ENCODE measurements at regions not wholly inside any gene's neighbourhood (a gene's known extent, or its start where the extent isn't known, plus 50 kb on each side); places are given as distances from the start of the nearest gene placed in this dataset.

GRCh38 chr12:67742461-67742860, 93.9 kb downstream of the DYRK2 start:
- no peak for TF ChIP-seq CTCF (IDR thresholded peaks at IDR 0.05; ENCODE audit: insufficient read depth, low read length, poor library complexity, severe bottlenecking)
- no peak for DNase-seq (ENCODE audit: extremely low read depth, insufficient read length)

GRCh38 chr12:67747869-67748742, 99.6 kb downstream of the DYRK2 start:
- no peak for TF ChIP-seq CTCF (IDR thresholded peaks at IDR 0.05; ENCODE audit: insufficient read depth, low read length, poor library complexity, severe bottlenecking)
- Histone ChIP-seq H3K36me3 (ENCODE audit: control insufficient read depth, insufficient read depth, low read length) (no peaks in the 10 kb centered on the region), H3K27me3 (replicated peaks; ENCODE audit: control insufficient read depth, insufficient read depth, low read length) (no peaks in the 10 kb centered on the region), H3K4me3 (replicated peaks; ENCODE audit: low read depth, low read length) (no peak overlapping the region)
- no peak for DNase-seq (ENCODE audit: extremely low read depth, insufficient read length)

More at GRCh38 chr12:67742461-67742860, 93.9 kb downstream of the DYRK2 start:
- Histone ChIP-seq H3K36me3 (ENCODE audit: control insufficient read depth, insufficient read depth, low read length) (no peaks in the 10 kb centered on the region), H3K27me3 (replicated peaks; ENCODE audit: control insufficient read depth, insufficient read depth, low read length) (no peaks in the 10 kb centered on the region), H3K4me3 (replicated peaks; ENCODE audit: low read depth, low read length) (no peak overlapping the region)

- DNase-seq (ENCODE audit: extremely low read depth, insufficient read length): no peak
- no peak for TF ChIP-seq CTCF (IDR thresholded peaks at IDR 0.05; ENCODE audit: insufficient read depth, low read length, poor library complexity, severe bottlenecking)
- Histone ChIP-seq H3K27me3 (replicated peaks; ENCODE audit: control insufficient read depth, insufficient read depth, low read length) (no peaks in the 10 kb centered on the region), H3K4me3 (replicated peaks; ENCODE audit: low read depth, low read length) (no peak overlapping the region), H3K36me3 (ENCODE audit: control insufficient read depth, insufficient read depth, low read length) (no peaks in the 10 kb centered on the region)
Measured at GRCh38 chr12:67748743-67749040, 100.1 kb downstream of the DYRK2 start.

GRCh38 chr12:67750513-67751183, 102.1 kb downstream of the DYRK2 start:
- no peak for DNase-seq (ENCODE audit: extremely low read depth, insufficient read length)
- Histone ChIP-seq H3K27me3 (replicated peaks; ENCODE audit: control insufficient read depth, insufficient read depth, low read length) (no peaks in the 10 kb centered on the region), H3K4me3 (replicated peaks; ENCODE audit: low read depth, low read length) (no peak overlapping the region), H3K36me3 (ENCODE audit: control insufficient read depth, insufficient read depth, low read length) (no peaks in the 10 kb centered on the region)
- TF ChIP-seq CTCF (IDR thresholded peaks at IDR 0.05; ENCODE audit: insufficient read depth, low read length, poor library complexity, severe bottlenecking): no peak

GRCh38 chr12:67751381-67751928, 102.9 kb downstream of the DYRK2 start:
- no peak for TF ChIP-seq CTCF (IDR thresholded peaks at IDR 0.05; ENCODE audit: insufficient read depth, low read length, poor library complexity, severe bottlenecking)
- DNase-seq (ENCODE audit: extremely low read depth, insufficient read length): no peak
- no peaks in the 10 kb centered on the region for H3K36me3 ChIP-seq (ENCODE audit: control insufficient read depth, insufficient read depth, low read length)
- no peak overlapping the region for H3K4me3 ChIP-seq (replicated peaks; ENCODE audit: low read depth, low read length)
- no peaks in the 10 kb centered on the region for H3K27me3 ChIP-seq (replicated peaks; ENCODE audit: control insufficient read depth, insufficient read depth, low read length)
